ENCODE measurements at regions not wholly inside any gene's neighbourhood (a gene's known extent, or its start where the extent isn't known, plus 50 kb on each side); places are given as distances from the start of the nearest gene placed in this dataset.

DNA sequence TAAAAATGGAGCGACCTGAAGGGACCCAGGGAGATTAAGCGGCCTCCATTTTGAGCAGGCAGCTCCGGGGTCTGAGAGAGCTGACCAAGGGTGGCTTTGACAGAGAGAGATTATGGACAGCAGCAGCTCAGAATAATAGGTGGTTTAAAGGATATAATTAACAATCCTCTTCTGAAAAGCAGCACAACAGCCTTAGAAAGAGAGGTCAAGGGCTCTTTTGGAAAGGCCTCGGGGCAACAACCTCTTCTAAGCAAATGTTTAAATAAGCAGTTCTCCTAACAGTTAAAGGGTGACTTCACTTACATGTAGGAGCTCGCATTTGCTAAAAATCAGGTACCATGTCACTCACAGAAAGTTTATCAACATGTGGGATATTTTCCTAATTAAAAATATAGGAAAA lies 87.2 kb upstream of the FRMD6 start:
- TF ChIP-seq EZH2 (IDR thresholded peaks at IDR 0.05; ENCODE audit: borderline replicate concordance, low read depth, low read length, poor library complexity, severe bottlenecking): no peak
- TF ChIP-seq, protein P1, sequence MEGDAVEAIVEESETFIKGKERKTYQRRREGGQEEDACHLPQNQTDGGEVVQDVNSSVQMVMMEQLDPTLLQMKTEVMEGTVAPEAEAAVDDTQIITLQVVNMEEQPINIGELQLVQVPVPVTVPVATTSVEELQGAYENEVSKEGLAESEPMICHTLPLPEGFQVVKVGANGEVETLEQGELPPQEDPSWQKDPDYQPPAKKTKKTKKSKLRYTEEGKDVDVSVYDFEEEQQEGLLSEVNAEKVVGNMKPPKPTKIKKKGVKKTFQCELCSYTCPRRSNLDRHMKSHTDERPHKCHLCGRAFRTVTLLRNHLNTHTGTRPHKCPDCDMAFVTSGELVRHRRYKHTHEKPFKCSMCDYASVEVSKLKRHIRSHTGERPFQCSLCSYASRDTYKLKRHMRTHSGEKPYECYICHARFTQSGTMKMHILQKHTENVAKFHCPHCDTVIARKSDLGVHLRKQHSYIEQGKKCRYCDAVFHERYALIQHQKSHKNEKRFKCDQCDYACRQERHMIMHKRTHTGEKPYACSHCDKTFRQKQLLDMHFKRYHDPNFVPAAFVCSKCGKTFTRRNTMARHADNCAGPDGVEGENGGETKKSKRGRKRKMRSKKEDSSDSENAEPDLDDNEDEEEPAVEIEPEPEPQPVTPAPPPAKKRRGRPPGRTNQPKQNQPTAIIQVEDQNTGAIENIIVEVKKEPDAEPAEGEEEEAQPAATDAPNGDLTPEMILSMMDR (conservative IDR thresholded peaks at IDR 0.05; ENCODE audit: low read depth, low read length): no peak

All from A673 (cell line).